IMR-90 (cell line): ENCODE measurements at regions not wholly inside any gene's neighbourhood (a gene's known extent, or its start where the extent isn't known, plus 50 kb on each side); places are given as distances from the start of the nearest gene placed in this dataset.

Experiments
- ATAC-seq: fragments of 200-7000 bp; cut with Tn5 transposase; 2 replicates; pipeline ENCODE4 v1.9.1; 2020; ENCODE audit warnings: low read depth, mild to moderate bottlenecking, moderate library complexity
- BruUV-seq: library from RNA; stranded (reverse); fragments of 400-500 nt; replicated peaks from 2 replicates; lab custom pipeline; 2021; lab: Mats Ljungman, UMichigan
- CTCF ChIA-PET: fragments of 300-600 bp; formaldehyde crosslinking; extraction: SDS; loops from one replicate; lab custom pipeline; 2021; ENCODE audit warnings: antibody characterized with exemption; lab: Yijun Ruan, JAX
- POLR2A ChIA-PET: fragments of 300-600 bp; sonication (Branson Sonifier 250); formaldehyde crosslinking; loops from one replicate; lab custom pipeline; 2022; ENCODE audit warnings: antibody characterized with exemption; ENCODE audit not compliant: unreplicated experiment; lab: Charles Lee
- DNase-seq: peaks from one replicate; pipeline ENCODE4 v3.0.0; 2013
- H2AFZ ChIP-seq: replicated peaks from 2 replicates; pipeline ENCODE3; 2013; ENCODE audit warnings: low read length, mild to moderate bottlenecking; ENCODE audit not compliant: poor library complexity
- H2AK5ac ChIP-seq: 2 replicates; pipeline ENCODE4 v1.6.1; 2013; ENCODE audit warnings: low read depth, low read length, inconsistent platforms
- H2AK9ac ChIP-seq: replicated peaks from 2 replicates; pipeline ENCODE3; 2013; ENCODE audit warnings: mild to moderate bottlenecking, low read depth, low read length, moderate library complexity; ENCODE audit not compliant: poor library complexity
- H2BK120ac ChIP-seq: 2 replicates; pipeline ENCODE4 v1.6.1; 2013; ENCODE audit warnings: low read depth, low read length, inconsistent platforms
- H2BK15ac ChIP-seq: 3 replicates; pipeline ENCODE4 v1.6.1; 2013; ENCODE audit warnings: low read depth, low read length, inconsistent platforms
- H2BK20ac ChIP-seq: 2 replicates; pipeline ENCODE4 v1.6.1; 2013; ENCODE audit warnings: low read depth, mild to moderate bottlenecking, inconsistent platforms, low read length, moderate library complexity
- H2BK5ac ChIP-seq: 2 replicates; pipeline ENCODE4 v1.6.1; 2013; ENCODE audit warnings: mild to moderate bottlenecking, low read depth, low read length, inconsistent platforms; ENCODE audit not compliant: poor library complexity, severe bottlenecking
- H3K14ac ChIP-seq: replicated peaks from 2 replicates; pipeline ENCODE4 v1.6.1; 2013; ENCODE audit warnings: low read depth, low read length, inconsistent platforms
- H3K18ac ChIP-seq: 2 replicates; pipeline ENCODE4 v1.6.1; 2013; ENCODE audit warnings: low read depth, low read length, control low read depth
- H3K23ac ChIP-seq: 2 replicates; pipeline ENCODE4 v1.6.1; 2013; ENCODE audit warnings: low read depth, low read length, inconsistent platforms
- H3K27ac ChIP-seq: 2 replicates; pipeline ENCODE4 v1.5.1; 2013; ENCODE audit warnings: mild to moderate bottlenecking, control low read depth, low read length; ENCODE audit not compliant: insufficient read depth
- H3K27me3 ChIP-seq: 2 replicates; pipeline ENCODE4 v1.6.1; 2013; ENCODE audit warnings: low read length; ENCODE audit not compliant: control insufficient read depth, insufficient read depth
- H3K36me3 ChIP-seq: 2 replicates; pipeline ENCODE4 v1.6.1; 2013; ENCODE audit warnings: low read length, mixed read lengths; ENCODE audit not compliant: control insufficient read depth, insufficient read depth
- H3K4ac ChIP-seq: 2 replicates; pipeline ENCODE4 v1.6.1; 2013; ENCODE audit warnings: low read depth, low read length, inconsistent platforms
- H3K4me1 ChIP-seq: 2 replicates; pipeline ENCODE4 v1.6.1; 2013; ENCODE audit warnings: low read length, mixed read lengths; ENCODE audit not compliant: control insufficient read depth, insufficient read depth
- H3K4me2 ChIP-seq: 2 replicates; pipeline ENCODE4 v1.6.1; 2013; ENCODE audit warnings: low read depth, mild to moderate bottlenecking, control low read depth, low read length, moderate library complexity
- H3K4me3 ChIP-seq: 2 replicates; pipeline ENCODE4 v1.5.1; 2013; ENCODE audit warnings: low read depth, mild to moderate bottlenecking, control low read depth, low read length, moderate library complexity; ENCODE audit not compliant: insufficient read depth
- H3K56ac ChIP-seq: 2 replicates; pipeline ENCODE4 v1.6.1; 2013; ENCODE audit warnings: low read length, inconsistent platforms; ENCODE audit not compliant: insufficient read depth; ENCODE audit errors: extremely low read depth
- H3K79me1 ChIP-seq, 2 experiments: 2 replicates each; pipeline ENCODE4 v1.6.1; 2013; ENCODE audit warnings: low read length in 2 of 2, inconsistent platforms in 1 of 2, low read depth in 1 of 2
- H3K9ac ChIP-seq: 2 replicates; pipeline ENCODE4 v1.6.1; 2013; ENCODE audit warnings: low read depth, low read length, control low read depth
- H3K9me1 ChIP-seq: 2 replicates; pipeline ENCODE4 v1.6.1; 2013; ENCODE audit warnings: low read length, inconsistent platforms; ENCODE audit not compliant: insufficient read depth
- H3K9me3 ChIP-seq: 2 replicates; pipeline ENCODE4 v1.6.1; 2013; ENCODE audit warnings: low read length; ENCODE audit not compliant: control insufficient read depth, insufficient read depth
- H4K20me1 ChIP-seq: 2 replicates; pipeline ENCODE4 v1.6.1; 2013; ENCODE audit warnings: low read length, inconsistent platforms; ENCODE audit not compliant: insufficient read depth
- H4K5ac ChIP-seq: 2 replicates; pipeline ENCODE4 v1.6.1; 2013; ENCODE audit warnings: mild to moderate bottlenecking, low read depth, low read length, control low read depth
- H4K8ac ChIP-seq, 2 experiments: 2 replicates each; pipeline ENCODE4 v1.6.1; 2013; ENCODE audit warnings: low read depth in 2 of 2, low read length in 2 of 2, control low read depth in 1 of 2, inconsistent platforms in 1 of 2
- H4K91ac ChIP-seq: 2 replicates; pipeline ENCODE4 v1.6.1; 2013; ENCODE audit warnings: low read depth, low read length, inconsistent platforms; ENCODE audit not compliant: insufficient read depth
- WGBS, 2 experiments: methylation state at CpG; one replicate each; pipeline versions ENCODE4 v1.1.5 to v1.1.7; 2013; ENCODE audit warnings: missing lambda C conversion rate in 2 of 2; ENCODE audit not compliant: insufficient read length in 1 of 2; ENCODE audit errors: extremely low coverage in 2 of 2; 5-methylcytosine and 5-hydroxymethylcytosine counted together
- dilution Hi-C: fragments of 300-500 bp; cut with HindIII; formaldehyde crosslinking; loops from one replicate; pipeline ENCODE4 v1.14.3; 2018; ENCODE audit warnings: low sequenced_read_pairs; ENCODE audit not compliant: unreplicated experiment
- in situ Hi-C: fragments of 300-500 bp; cut with MboI; formaldehyde crosslinking; loops from 3 replicates; pipeline ENCODE4 v1.14.3; 2019; ENCODE audit warnings: low sequenced_read_pairs, inconsistent platforms, mixed read lengths
- intact Hi-C: fragments of 100-400 bp; cut with micrococcal nuclease; formaldehyde crosslinking; loops from 2 replicates; pipeline ENCODE4 v1.10.0; 2022
- TF ChIP-seq, protein P1 (sequence below): conservative IDR thresholded peaks from 2 replicates; pipeline ENCODE4 v1.5.1; 2012; ENCODE audit warnings: mild to moderate bottlenecking, low read depth, low read length, improper control_type of control experiment

- 0% methylated on average over 1 of the region's 5 CpGs; no CpG with 5 or more reads in 1 of the 2 experiments for WGBS, 2 experiments
- dilution Hi-C loops (no loop called here), in situ Hi-C loops (no loop called here), intact Hi-C loops (no loop called here)
- ChIA-PET POLR2A (no interaction called here), CTCF (no interaction called here)
- H3K36me3 ChIP-seq, result no peaks in the 10 kb centered on the region
- H3K9me1 ChIP-seq, result no peaks in the 10 kb centered on the region
- no peak overlapping the region for H3K56ac ChIP-seq
- no peak overlapping the region for H3K27ac ChIP-seq
- no peak overlapping the region for H3K14ac ChIP-seq
- H4K91ac ChIP-seq, result no peak overlapping the region
- no peak overlapping the region for H4K8ac ChIP-seq
- H2AK5ac ChIP-seq, result no peak overlapping the region
- H3K18ac ChIP-seq, result no peak overlapping the region
- no peak overlapping the region for H2BK5ac ChIP-seq
- no peak overlapping the region for H2AK9ac ChIP-seq
- H3K23ac ChIP-seq, result no peak overlapping the region
- H3K9me3 ChIP-seq, result no peaks in the 10 kb centered on the region
- DNase-seq, result no peak
- no peak overlapping the region for H2BK15ac ChIP-seq
- H3K9ac ChIP-seq, result no peak overlapping the region
- H3K4me2 ChIP-seq, result no peak overlapping the region
- ATAC-seq, result no peak
- no peak overlapping the region for H4K5ac ChIP-seq
- H2AFZ ChIP-seq, result no peak overlapping the region
- no peak overlapping the region for H3K4ac ChIP-seq
- no peaks in the 10 kb centered on the region for H3K27me3 ChIP-seq
- TF ChIP-seq, protein P1, sequence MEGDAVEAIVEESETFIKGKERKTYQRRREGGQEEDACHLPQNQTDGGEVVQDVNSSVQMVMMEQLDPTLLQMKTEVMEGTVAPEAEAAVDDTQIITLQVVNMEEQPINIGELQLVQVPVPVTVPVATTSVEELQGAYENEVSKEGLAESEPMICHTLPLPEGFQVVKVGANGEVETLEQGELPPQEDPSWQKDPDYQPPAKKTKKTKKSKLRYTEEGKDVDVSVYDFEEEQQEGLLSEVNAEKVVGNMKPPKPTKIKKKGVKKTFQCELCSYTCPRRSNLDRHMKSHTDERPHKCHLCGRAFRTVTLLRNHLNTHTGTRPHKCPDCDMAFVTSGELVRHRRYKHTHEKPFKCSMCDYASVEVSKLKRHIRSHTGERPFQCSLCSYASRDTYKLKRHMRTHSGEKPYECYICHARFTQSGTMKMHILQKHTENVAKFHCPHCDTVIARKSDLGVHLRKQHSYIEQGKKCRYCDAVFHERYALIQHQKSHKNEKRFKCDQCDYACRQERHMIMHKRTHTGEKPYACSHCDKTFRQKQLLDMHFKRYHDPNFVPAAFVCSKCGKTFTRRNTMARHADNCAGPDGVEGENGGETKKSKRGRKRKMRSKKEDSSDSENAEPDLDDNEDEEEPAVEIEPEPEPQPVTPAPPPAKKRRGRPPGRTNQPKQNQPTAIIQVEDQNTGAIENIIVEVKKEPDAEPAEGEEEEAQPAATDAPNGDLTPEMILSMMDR, result no peak
- H2BK120ac ChIP-seq, result no peak overlapping the region
- no peaks in the 10 kb centered on the region for H3K79me1 ChIP-seq
- no peaks in the 10 kb centered on the region for H4K20me1 ChIP-seq
- no peaks in the 10 kb centered on the region for H3K4me1 ChIP-seq
- BruUV-seq, result no TSS peak
- H3K4me3 ChIP-seq, result no peak overlapping the region
- no peak overlapping the region for H2BK20ac ChIP-seq
Measured at GRCh38 chr7:96441436-96442084, 119.7 kb upstream of the SLC25A13 start.
